Heart right ventricle (tissue), 16 donors: ENCODE measurements at regions not wholly inside any gene's neighbourhood (a gene's known extent, or its start where the extent isn't known, plus 50 kb on each side); places are given as distances from the start of the nearest gene placed in this dataset.
"Not testable (repeated sequence)": the region's sequence is repeated elsewhere in the genome, so short reads cannot be mapped to it uniquely, and the experiment has no call there.

Experiments
- ATAC-seq, 8 donors: fragments of 200-7000 bp; cut with Tn5 transposase; one replicate each; pipeline ENCODE4 v1.9.1; 2020; ENCODE audit warnings: mild to moderate bottlenecking in 8 of 8, moderate library complexity in 8 of 8, moderate number of reproducible peaks in 1 of 8
- DNase-seq, 2 donors: peaks; one replicate each; pipeline ENCODE4 v3.0.0-alpha.2; 2020
- H3K27ac ChIP-seq, 10 donors: fragments of 200-600 bp; sonication (generic) in 2 of 10; one replicate each; pipeline versions ENCODE4 v1.5.0 to v1.8.0; 2020 to 2022; ENCODE audit warnings: mild to moderate bottlenecking in 3 of 10
- H3K27me3 ChIP-seq, 7 donors: fragments of 200-600 bp; one replicate each; pipeline ENCODE4 v1.8.0; 2021 to 2022; ENCODE audit warnings: mild to moderate bottlenecking in 2 of 7
- H3K36me3 ChIP-seq, 9 donors: fragments of 200-600 bp; sonication (generic) in 1 of 9; one replicate each; pipeline versions ENCODE4 v1.5.0 to v1.8.0; 2020 to 2022; ENCODE audit warnings: mild to moderate bottlenecking in 2 of 9
- H3K4me1 ChIP-seq, 9 donors: fragments of 200-600 bp; sonication (generic) in 1 of 9; one replicate each; pipeline versions ENCODE4 v1.5.0 to v1.8.0; 2020 to 2022; ENCODE audit warnings: mild to moderate bottlenecking in 4 of 9
- H3K4me3 ChIP-seq, 10 donors: fragments of 200-600 bp; sonication (generic) in 2 of 10; one replicate each; pipeline versions ENCODE4 v1.5.0 to v1.8.0; 2020 to 2022; ENCODE audit warnings: mild to moderate bottlenecking in 7 of 10, moderate library complexity in 2 of 10
- H3K9me3 ChIP-seq, 11 donors: fragments of 200-600 bp in 10 of 11; sonication (generic) in 2 of 11; one replicate each; pipeline versions ENCODE4 v1.5.0 to v1.8.0; 2013 to 2022; ENCODE audit warnings: mild to moderate bottlenecking in 2 of 11, control low read depth in 1 of 11, moderate library complexity in 1 of 11
- CTCF ChIP-seq, 9 donors: fragments of 200-600 bp; sonication (generic) in 2 of 9; IDR thresholded peaks; one replicate each; pipeline versions ENCODE4 v1.5.0 to v1.8.0; 2021 to 2022; ENCODE audit warnings: antibody characterized with exemption in 9 of 9, mild to moderate bottlenecking in 5 of 9, moderate library complexity in 1 of 9
- WGBS, 2 donors: extraction: QIAGEN DNeasy Blood & Tissue Kit; methylation state at CpG; one replicate each; pipeline ENCODE4 v1.1.7; 2013; ENCODE audit warnings: inconsistent platforms in 1 of 2; 5-methylcytosine and 5-hydroxymethylcytosine counted together
- intact Hi-C, 10 donors: fragments of 100-400 bp; cut with DNase I; formaldehyde crosslinking; loops; one replicate each; pipeline versions ENCODE4 v1.11.1 to v1.14.2; 2022
- donor health status: Arrhythmogenic right ventricular cardiomyopathy.
- donor health status: ischemic (EF 13 %, LVEDD 7.1; RV severe dilation, severe dysfunction).
- donor health status: healthy with polysubstance abuse.
- donor health status: DM: no; HTN: yes; CAD: no.
- donor health status: DM: no; HTN: no; CAD: no.
- donor health status: ischemic (EF 25% LVEDD 6.9; RV normal size, moderate dysfunction).
- donor health status: ischemic (EF 25% LVEDD 5.7; RV mildly dilated, moderate dysfunction).
- donor health status: healthy.
- donor health status: DM: yes; HTN: yes; CAD: no.
- donor health status: Ischemic cardiomyopathy.
- donor health status: ischemic (EF 35%, LVEDD 5.7; RV mildly dilated, moderate dysfunction).
- donor health status: nonischemic (EF 11% LVEDD 7.7; RV severe dilation, severe dysfunction).
- donor health status: DM: yes; HTN: yes; CAD: no.
- donor health status: PGD.
- donor health status: ischemic (EF 29% LVEDD 5.4; RV normal size, mild dysfunction).
- donor health status: nonischemic (EF 23%, LVEDD 6.1; RV moderate dilation, normal function).

GRCh38 chr10:34899161-34899560 lies 84.1 kb upstream of the PARD3 start:
- ATAC-seq = no peak
- WGBS, 2 donors = 92 to 94% methylated on average over 8 of the region's 8 CpGs
- no peaks in the 10 kb centered on the region for H3K36me3 ChIP-seq
- peaks cover 0 to under 1% (median 0%) of the 10 kb centered on the region in 9 donors for H3K4me1 ChIP-seq
- peaks cover 0 to 13% (median 0%) of the 10 kb centered on the region in 7 donors for H3K27me3 ChIP-seq
- DNase-seq = no peak
- TF ChIP-seq CTCF (IDR thresholded peaks at IDR 0.05) = no peak
- no peak overlapping the region for H3K4me3 ChIP-seq
- intact Hi-C loops = no loop called here
- no peaks in the 10 kb centered on the region for H3K9me3 ChIP-seq
- H3K27ac ChIP-seq = no peak overlapping the region

GRCh38 chr10:34895977-34896376 lies 80.9 kb upstream of the PARD3 start:
- DNase-seq (no peak), ATAC-seq (no peak)
- H3K27me3 ChIP-seq = peaks cover 0 to 13% (median 0%) of the 10 kb centered on the region in 7 donors
- H3K27ac ChIP-seq = no peak overlapping the region
- peaks cover 0 to 3% (median 0%) of the 10 kb centered on the region in 9 donors for H3K4me1 ChIP-seq
- no peaks in the 10 kb centered on the region for H3K36me3 ChIP-seq
- intact Hi-C loops = no loop called here
- WGBS, 2 donors = 92 to 93% methylated on average over 3 of the region's 3 CpGs
- H3K9me3 ChIP-seq = no peaks in the 10 kb centered on the region
- no peak for TF ChIP-seq CTCF (IDR thresholded peaks at IDR 0.05)
- H3K4me3 ChIP-seq = no peak overlapping the region

- H3K4me1 ChIP-seq, H3K27ac ChIP-seq, DNase-seq, H3K4me3 ChIP-seq, H3K36me3 ChIP-seq, ATAC-seq, H3K9me3 ChIP-seq, intact Hi-C loops: not testable (repeated sequence)
- peaks cover 0 to 13% (median 0%) of the 10 kb centered on the region in 7 donors for H3K27me3 ChIP-seq
- 96 to 99% methylated on average over 3 of the region's 3 CpGs for WGBS, 2 donors
Measured at GRCh38 chr10:34895046-34895445, 80.0 kb upstream of the PARD3 start.

- DNase-seq = not testable (repeated sequence)
Measured at GRCh38 chr10:34892521-34892920, 77.4 kb upstream of the PARD3 start.

GRCh38 chr10:34890939-34891338 lies 75.8 kb upstream of the PARD3 start:
- WGBS, 2 donors = 41 to 56% methylated on average over 2 of the region's 2 CpGs
- Histone ChIP-seq H3K9me3 (no peaks in the 10 kb centered on the region), H3K4me1 (peaks cover 0 to 3% (median 0%) of the 10 kb centered on the region in 9 donors), H3K4me3 (no peak overlapping the region), H3K27me3 (peaks cover 0 to 5% (median 0%) of the 10 kb centered on the region in 7 donors), H3K36me3 (no peaks in the 10 kb centered on the region), H3K27ac (no peak overlapping the region)
- ATAC-seq = no peak
- intact Hi-C loops = no loop called here
- TF ChIP-seq CTCF (IDR thresholded peaks at IDR 0.05) = no peak
- DNase-seq = no peak

More at GRCh38 chr10:34892521-34892920, 77.4 kb upstream of the PARD3 start:
- H3K27ac ChIP-seq, H3K4me1 ChIP-seq, H3K4me3 ChIP-seq, H3K9me3 ChIP-seq, H3K36me3 ChIP-seq, ATAC-seq, intact Hi-C loops: not testable (repeated sequence)
- 95 to 96% methylated on average over 6 of the region's 6 CpGs for WGBS, 2 donors
- H3K27me3 ChIP-seq = peaks cover 0 to 13% (median 0%) of the 10 kb centered on the region in 7 donors
